Peyer's patch (tissue), 4 donors: ENCODE measurements at regions not wholly inside any gene's neighbourhood (a gene's known extent, or its start where the extent isn't known, plus 50 kb on each side); places are given as distances from the start of the nearest gene placed in this dataset.

ENCODE experiments used
- DNase-seq, 3 donors: peaks; one replicate each; pipeline ENCODE4 v3.0.0-alpha.2; 2017 to 2019
- H3K27ac ChIP-seq, 4 donors: fragments of 200-600 bp; sonication (generic); one replicate each; pipeline ENCODE4 v1.5.1; 2016 to 2019
- H3K27me3 ChIP-seq, 2 donors: fragments of 200-600 bp; sonication (generic); one replicate each; pipeline ENCODE4 v1.5.1; 2019
- H3K36me3 ChIP-seq, 3 donors: fragments of 200-600 bp; sonication (generic); one replicate each; pipeline ENCODE4 v1.5.1; 2016 to 2019
- H3K4me1 ChIP-seq, 4 donors: fragments of 200-600 bp; sonication (generic); one replicate each; pipeline ENCODE4 v1.5.1; 2016 to 2019
- H3K4me3 ChIP-seq, 4 donors: fragments of 200-600 bp; sonication (generic); 1 replicate in 3 of 4; 2 replicates in 1 of 4; pipeline ENCODE4 v1.5.1; 2016 to 2019; ENCODE audit warnings: mild to moderate bottlenecking in 1 of 4
- H3K9me3 ChIP-seq, 4 donors: fragments of 200-600 bp; sonication (generic); one replicate each; pipeline ENCODE4 v1.5.1; 2016 to 2019; ENCODE audit warnings: mild to moderate bottlenecking in 1 of 4
- CTCF ChIP-seq, 6 experiments: fragments of 450-650 bp in 4 of 6; fragments of 200-600 bp in 2 of 6; sonication (generic) in 1 of 6; IDR thresholded peaks; one replicate each; pipeline ENCODE4 v1.5.1; 2017 to 2019; ENCODE audit warnings: antibody characterized with exemption in 6 of 6, mild to moderate bottlenecking in 3 of 6, moderate library complexity in 1 of 6
- POLR2A ChIP-seq, 2 donors: fragments of 450-650 bp; IDR thresholded peaks; one replicate each; pipeline ENCODE4 v1.5.1; 2017; ENCODE audit warnings: antibody characterized with exemption in 2 of 2, mild to moderate bottlenecking in 2 of 2, moderate library complexity in 2 of 2

DNA sequence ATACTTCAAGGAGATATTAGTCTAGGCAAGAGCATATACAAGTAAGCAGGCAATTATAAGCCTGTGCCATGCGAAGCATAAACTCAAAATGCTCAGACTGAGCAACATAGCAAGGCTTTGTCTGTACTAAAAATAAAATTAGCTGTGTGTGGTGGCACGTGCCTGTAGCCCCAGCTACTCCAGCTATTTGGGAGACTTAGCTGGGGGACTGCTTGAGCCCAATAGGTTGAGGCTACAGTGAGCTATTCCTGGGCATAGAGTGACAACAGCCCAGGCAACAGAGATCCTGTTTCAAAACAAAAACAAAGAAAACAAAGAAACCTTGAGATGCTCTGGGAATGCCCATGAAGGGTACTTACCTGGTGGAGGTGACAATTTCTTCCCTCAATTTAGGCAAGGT, 130.5 kb upstream of the ZNF608 start:
- TF ChIP-seq POLR2A (IDR thresholded peaks at IDR 0.05) (no peak), CTCF (IDR thresholded peaks at IDR 0.05) (no peak)
- H3K27ac ChIP-seq: no peak overlapping the region
- no peaks in the 10 kb centered on the region for H3K4me1 ChIP-seq

GRCh38 chr5:124877501-124878146, 131.2 kb upstream of the ZNF608 start:
- no peak overlapping the region for H3K4me3 ChIP-seq

More for the DNA sequence above, 130.5 kb upstream of the ZNF608 start:
- Histone ChIP-seq H3K4me3 (no peak overlapping the region), H3K27me3 (no peaks in the 10 kb centered on the region), H3K36me3 (no peaks in the 10 kb centered on the region), H3K9me3 (no peaks in the 10 kb centered on the region)
- DNase-seq: no peak

GRCh38 chr5:124878583-124879342, 132.3 kb upstream of the ZNF608 start:
- H3K27me3 ChIP-seq: no peaks in the 10 kb centered on the region
- H3K4me1 ChIP-seq: no peaks in the 10 kb centered on the region
- H3K4me3 ChIP-seq: no peak overlapping the region
- H3K9me3 ChIP-seq: no peaks in the 10 kb centered on the region
- no peak for DNase-seq
- H3K27ac ChIP-seq: no peak overlapping the region
- TF ChIP-seq CTCF (IDR thresholded peaks at IDR 0.05) (no peak), POLR2A (IDR thresholded peaks at IDR 0.05) (no peak)
- no peaks in the 10 kb centered on the region for H3K36me3 ChIP-seq

More at GRCh38 chr5:124877501-124878146, 131.2 kb upstream of the ZNF608 start:
- Histone ChIP-seq H3K36me3 (no peaks in the 10 kb centered on the region), H3K27me3 (no peaks in the 10 kb centered on the region), H3K27ac (no peak overlapping the region), H3K4me1 (no peaks in the 10 kb centered on the region), H3K9me3 (no peaks in the 10 kb centered on the region)
- DNase-seq: no peak
- no peak for TF ChIP-seq POLR2A (IDR thresholded peaks at IDR 0.05)
- TF ChIP-seq CTCF (IDR thresholded peaks at IDR 0.05): no peak

DNA sequence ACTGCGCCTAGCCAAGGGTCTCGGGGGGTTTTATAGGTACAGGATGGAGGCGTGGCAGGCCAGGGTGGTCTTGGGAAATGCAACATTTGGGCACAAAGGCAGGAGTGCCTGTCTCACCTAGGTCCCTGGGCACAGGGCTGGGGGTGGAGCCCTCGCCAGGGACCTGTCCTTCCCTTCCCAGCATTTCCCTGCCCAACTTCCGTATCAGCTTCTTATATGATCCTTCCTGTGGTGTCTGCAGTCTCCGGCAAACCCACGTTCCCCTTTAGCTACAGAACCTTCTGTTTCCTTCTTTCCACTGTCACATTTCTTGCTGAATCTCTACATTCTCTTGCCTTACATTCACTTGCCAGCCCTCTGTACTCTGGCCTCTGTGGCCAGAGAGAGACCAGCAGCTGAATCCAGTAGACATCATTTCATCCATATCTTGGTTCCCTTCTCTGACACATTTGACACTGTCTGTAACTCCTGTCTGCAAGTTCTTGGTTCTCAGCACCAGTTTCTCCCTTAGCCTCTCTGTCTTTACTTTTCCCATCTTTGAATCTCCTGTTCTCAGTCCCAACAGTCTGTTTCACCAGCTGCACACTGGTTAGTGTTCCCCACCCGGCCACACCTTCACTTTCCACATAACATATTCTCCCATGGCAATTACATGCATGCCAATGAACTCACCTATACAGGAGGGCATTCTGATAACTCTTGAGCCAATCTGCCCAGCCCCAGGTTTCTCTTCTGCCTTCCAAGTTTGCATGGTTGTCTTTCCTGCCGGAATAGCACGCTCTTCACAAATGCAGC, 134.7 kb upstream of the ZNF608 start:
- Histone ChIP-seq H3K27ac (no peak overlapping the region), H3K36me3 (no peaks in the 10 kb centered on the region), H3K4me3 (no peak overlapping the region), H3K4me1 (no peaks in the 10 kb centered on the region), H3K9me3 (no peaks in the 10 kb centered on the region), H3K27me3 (no peaks in the 10 kb centered on the region)
- no peak for DNase-seq
- TF ChIP-seq CTCF (IDR thresholded peaks at IDR 0.05) (no peak), POLR2A (IDR thresholded peaks at IDR 0.05) (no peak)

GRCh38 chr5:124883681-124884080, 137.2 kb upstream of the ZNF608 start:
- H3K9me3 ChIP-seq: no peaks in the 10 kb centered on the region
- no peak for DNase-seq
- TF ChIP-seq CTCF (IDR thresholded peaks at IDR 0.05) (no peak), POLR2A (IDR thresholded peaks at IDR 0.05) (no peak)
- H3K27me3 ChIP-seq: no peaks in the 10 kb centered on the region
- H3K36me3 ChIP-seq: no peaks in the 10 kb centered on the region
- no peak overlapping the region for H3K27ac ChIP-seq
- peaks cover 0 to 3% (median 0%) of the 10 kb centered on the region in 4 donors for H3K4me1 ChIP-seq
- H3K4me3 ChIP-seq: no peak overlapping the region
